ENCODE measurements at regions not wholly inside any gene's neighbourhood (a gene's known extent, or its start where the extent isn't known, plus 50 kb on each side); places are given as distances from the start of the nearest gene placed in this dataset.

- TF ChIP-seq, protein P1, sequence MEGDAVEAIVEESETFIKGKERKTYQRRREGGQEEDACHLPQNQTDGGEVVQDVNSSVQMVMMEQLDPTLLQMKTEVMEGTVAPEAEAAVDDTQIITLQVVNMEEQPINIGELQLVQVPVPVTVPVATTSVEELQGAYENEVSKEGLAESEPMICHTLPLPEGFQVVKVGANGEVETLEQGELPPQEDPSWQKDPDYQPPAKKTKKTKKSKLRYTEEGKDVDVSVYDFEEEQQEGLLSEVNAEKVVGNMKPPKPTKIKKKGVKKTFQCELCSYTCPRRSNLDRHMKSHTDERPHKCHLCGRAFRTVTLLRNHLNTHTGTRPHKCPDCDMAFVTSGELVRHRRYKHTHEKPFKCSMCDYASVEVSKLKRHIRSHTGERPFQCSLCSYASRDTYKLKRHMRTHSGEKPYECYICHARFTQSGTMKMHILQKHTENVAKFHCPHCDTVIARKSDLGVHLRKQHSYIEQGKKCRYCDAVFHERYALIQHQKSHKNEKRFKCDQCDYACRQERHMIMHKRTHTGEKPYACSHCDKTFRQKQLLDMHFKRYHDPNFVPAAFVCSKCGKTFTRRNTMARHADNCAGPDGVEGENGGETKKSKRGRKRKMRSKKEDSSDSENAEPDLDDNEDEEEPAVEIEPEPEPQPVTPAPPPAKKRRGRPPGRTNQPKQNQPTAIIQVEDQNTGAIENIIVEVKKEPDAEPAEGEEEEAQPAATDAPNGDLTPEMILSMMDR (IDR thresholded peaks at IDR 0.05; ENCODE audit: control extremely low read depth, extremely low read depth, low read depth, missing control alignments) = no peak
- POLR2A ChIA-PET = interaction anchor here (1.2 kb wide), 1 partner anchor 30 kb away, joined by 3 read pairs; no protein-coding TSS in a partner anchor
- DNase-seq (ENCODE audit: extremely low spot score) = no peak
- CTCF ChIA-PET = no interaction called here
Observed at GRCh38 chr1:198865319-198865718, 226.5 kb downstream of the PTPRC start.

- no peak for DNase-seq (ENCODE audit: extremely low spot score)
- TF ChIP-seq, protein P1 (IDR thresholded peaks at IDR 0.05; ENCODE audit: control extremely low read depth, extremely low read depth, low read depth, missing control alignments) = no peak
- POLR2A ChIA-PET = no interaction called here
- CTCF ChIA-PET = no interaction called here
Observed at GRCh38 chr1:198867182-198867581, 228.3 kb downstream of the PTPRC start.

DNA sequence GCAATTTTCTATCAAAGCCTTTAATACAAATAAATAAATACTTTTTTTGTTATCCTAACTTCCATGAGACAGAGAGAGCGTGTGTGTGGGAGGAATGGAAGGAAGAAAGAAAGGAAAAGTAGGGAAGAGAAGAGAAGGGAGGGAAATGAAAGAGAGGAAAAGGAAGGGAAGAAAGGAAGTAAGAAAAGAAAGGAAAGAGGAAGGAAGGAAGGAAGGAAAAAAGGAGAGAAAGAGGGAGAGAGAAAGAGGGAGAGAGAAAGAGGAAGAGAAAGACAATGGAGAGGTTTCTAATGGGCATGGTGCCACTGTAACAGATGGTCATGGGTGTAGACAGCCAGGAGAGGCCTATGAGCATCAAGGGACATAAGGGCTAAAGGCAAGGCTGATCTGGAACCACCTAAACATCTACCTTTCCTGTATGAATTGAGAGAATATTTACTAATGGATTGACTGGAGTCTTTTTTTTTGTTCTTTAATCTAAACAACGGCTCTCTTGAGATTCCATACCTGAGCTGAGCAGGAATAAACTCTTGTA lies 234.9 kb downstream of the PTPRC start:
- DNase-seq (ENCODE audit: extremely low spot score) = no peak
- ChIA-PET CTCF (no interaction called here), POLR2A (no interaction called here)
- TF ChIP-seq, protein P1 (IDR thresholded peaks at IDR 0.05; ENCODE audit: control extremely low read depth, extremely low read depth, low read depth, missing control alignments) = no peak

DNA sequence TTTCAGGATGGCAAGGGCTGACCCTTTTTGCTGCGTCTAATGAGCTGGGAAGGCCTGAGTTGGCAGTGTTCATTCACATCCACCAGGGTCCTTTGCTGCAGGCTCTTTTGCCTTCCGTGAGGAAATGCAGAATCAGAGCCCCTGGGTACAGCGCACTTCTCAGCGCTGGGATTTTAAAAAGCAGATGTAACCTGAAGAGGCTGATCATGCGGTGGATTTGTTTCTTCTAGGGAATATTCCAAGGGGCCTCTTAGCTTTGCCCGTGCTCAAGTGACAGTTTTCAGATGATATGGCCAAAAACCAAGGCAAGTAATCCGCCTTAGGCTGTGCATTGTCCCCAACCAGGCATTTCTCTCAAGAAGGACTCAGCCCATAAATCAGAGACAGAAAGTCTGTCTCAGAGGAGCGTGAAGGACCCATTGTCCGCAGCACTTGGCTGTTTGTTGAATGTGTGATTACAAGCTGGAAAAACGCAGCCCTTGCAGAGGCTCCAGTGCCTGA lies 237.6 kb downstream of the PTPRC start:
- no peak for DNase-seq (ENCODE audit: extremely low spot score)
- TF ChIP-seq, protein P1 (IDR thresholded peaks at IDR 0.05; ENCODE audit: control extremely low read depth, extremely low read depth, low read depth, missing control alignments) = no peak
- ChIA-PET POLR2A (no interaction called here), CTCF (no interaction called here)

- POLR2A ChIA-PET = no interaction called here
- TF ChIP-seq, protein P1 (IDR thresholded peaks at IDR 0.05; ENCODE audit: control extremely low read depth, extremely low read depth, low read depth, missing control alignments) = no peak
Observed at GRCh38 chr1:198878566-198878965, 239.7 kb downstream of the PTPRC start.

GRCh38 chr1:198879711-198880306 lies 241.0 kb downstream of the PTPRC start:
- DNase-seq (ENCODE audit: extremely low spot score) = no peak
- ChIA-PET POLR2A (no interaction called here), CTCF (interaction anchor here (0.7 to 0.8 kb wide), 2 partner anchors 9 to 15 kb away, joined by 3 read pairs; no protein-coding TSS in a partner anchor)
- TF ChIP-seq, protein P1 (IDR thresholded peaks at IDR 0.05; ENCODE audit: control extremely low read depth, extremely low read depth, low read depth, missing control alignments) = no peak

More at GRCh38 chr1:198878566-198878965, 239.7 kb downstream of the PTPRC start:
- CTCF ChIA-PET = no interaction called here
- DNase-seq (ENCODE audit: extremely low spot score) = no peak
